ENCODE measurements at regions not wholly inside any gene's neighbourhood (a gene's known extent, or its start where the extent isn't known, plus 50 kb on each side); places are given as distances from the start of the nearest gene placed in this dataset.

- TF ChIP-seq CTCF (IDR thresholded peaks at IDR 0.05 in 4 of 5, conservative IDR thresholded peaks at IDR 0.05 in 1 of 5) (no peak), POLR2A (IDR thresholded peaks at IDR 0.05) (no peak)
These were observed 412.5 kb downstream of the ELAVL2 start for GRCh38 chr9:23413541-23413940.

Data from gastrocnemius medialis (tissue), 4 donors.